ENCODE measurements at regions not wholly inside any gene's neighbourhood (a gene's known extent, or its start where the extent isn't known, plus 50 kb on each side); places are given as distances from the start of the nearest gene placed in this dataset.

DNA sequence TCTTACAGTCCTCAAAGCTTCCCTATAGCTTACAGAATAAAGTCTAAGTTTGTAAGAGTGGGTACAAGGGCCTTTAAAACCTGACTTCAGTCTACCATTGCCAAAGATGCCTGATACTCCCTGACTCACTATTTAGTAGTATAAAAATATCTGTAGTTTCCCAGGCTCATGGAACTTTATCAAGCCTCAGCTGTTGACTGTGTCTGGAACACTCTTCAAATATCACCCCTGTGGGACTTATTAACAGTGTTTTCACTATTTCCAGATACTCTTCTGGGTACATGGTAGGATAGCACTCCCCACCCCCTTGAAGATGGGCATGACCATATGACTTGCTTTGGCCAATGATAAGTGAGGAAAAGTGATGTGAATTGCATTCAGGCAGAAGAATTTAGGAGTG lies 105.3 kb upstream of the TENT5A start:
- no peak for ATAC-seq
- no peak overlapping the region for H3K4me3 Mint-ChIP-seq
- no peaks in the 10 kb centered on the region for H3K27me3 Mint-ChIP-seq (ENCODE audit: low read depth)
- DNase-seq = no peak
- H3K4me1 Mint-ChIP-seq (ENCODE audit: low read depth) = no peaks in the 10 kb centered on the region
- CTCF ChIA-PET = no interaction called here
- POLR2A ChIA-PET = no interaction called here
- H3K27ac Mint-ChIP-seq = no peak overlapping the region
- H3K36me3 Mint-ChIP-seq (ENCODE audit: low read depth) = no peaks in the 10 kb centered on the region
- no peaks in the 10 kb centered on the region for H3K9me3 Mint-ChIP-seq (ENCODE audit: insufficient read depth)

DNA sequence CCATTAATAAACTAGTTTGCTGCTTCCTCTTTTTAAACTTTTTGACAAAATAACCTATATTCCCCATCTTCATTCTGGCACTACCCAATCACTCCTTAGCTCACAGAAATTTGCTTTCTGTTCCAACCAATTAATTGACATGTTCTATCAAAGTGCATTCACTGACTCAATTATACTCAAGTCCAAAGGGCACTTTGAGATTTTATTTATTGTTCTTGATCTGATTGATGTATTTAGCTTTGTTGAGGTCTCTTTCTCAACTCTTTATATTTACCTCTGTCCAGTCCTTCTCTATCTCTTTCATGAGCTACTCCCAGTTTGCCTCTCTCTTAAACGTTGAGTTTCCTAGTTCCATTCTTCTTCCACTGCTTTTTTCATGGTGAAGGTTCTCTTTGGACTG lies 104.4 kb upstream of the TENT5A start:
- H3K27me3 Mint-ChIP-seq (ENCODE audit: low read depth) = no peaks in the 10 kb centered on the region
- H3K4me1 Mint-ChIP-seq (ENCODE audit: low read depth) = no peaks in the 10 kb centered on the region
- CTCF ChIA-PET = no interaction called here
- no peaks in the 10 kb centered on the region for H3K9me3 Mint-ChIP-seq (ENCODE audit: insufficient read depth)
- DNase-seq (no peak), ATAC-seq (no peak)
- H3K27ac Mint-ChIP-seq = no peak overlapping the region
- H3K36me3 Mint-ChIP-seq (ENCODE audit: low read depth) = no peaks in the 10 kb centered on the region
- POLR2A ChIA-PET = no interaction called here
- H3K4me3 Mint-ChIP-seq = no peak overlapping the region

DNA sequence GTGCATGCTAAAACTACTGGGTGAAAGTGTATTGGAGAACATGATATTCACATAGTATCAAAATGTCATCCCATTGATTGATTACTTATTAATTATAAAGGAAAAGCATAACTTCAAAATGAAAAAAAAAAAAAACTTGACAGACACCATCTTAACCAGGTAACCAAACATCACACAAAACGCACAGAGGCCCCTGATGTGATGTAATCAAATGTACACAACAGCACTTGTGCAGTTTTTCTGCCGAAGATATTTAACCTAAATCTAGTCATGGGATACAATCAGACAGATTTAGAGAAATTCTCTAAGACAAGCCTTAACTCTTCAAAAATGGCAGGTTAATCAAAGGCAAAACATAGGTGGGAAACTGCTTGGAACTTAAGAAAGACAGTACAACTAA lies 102.0 kb upstream of the TENT5A start:
- no peaks in the 10 kb centered on the region for H3K9me3 Mint-ChIP-seq (ENCODE audit: insufficient read depth)
- no peak for DNase-seq

DNA sequence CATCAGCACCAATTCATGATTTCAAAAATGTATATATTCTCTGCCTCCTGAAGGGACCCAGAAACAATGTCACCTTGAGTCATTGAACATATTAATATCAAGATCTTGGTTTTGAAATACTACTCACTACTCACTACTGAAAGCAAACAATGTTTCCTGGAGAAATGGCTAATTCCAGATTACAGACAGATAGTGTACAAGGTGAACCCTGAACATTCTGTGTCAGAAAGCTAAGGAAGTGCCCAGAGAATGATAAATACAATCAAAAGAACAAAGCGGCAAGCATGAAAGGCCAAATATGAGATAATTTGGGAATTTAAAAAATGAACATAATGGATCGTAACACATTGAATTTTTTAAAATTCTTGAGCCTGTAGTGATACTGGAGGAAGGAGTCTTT lies 101.5 kb upstream of the TENT5A start:
- Mint-ChIP-seq H3K36me3 (ENCODE audit: low read depth) (no peaks in the 10 kb centered on the region), H3K9me3 (ENCODE audit: insufficient read depth) (no peaks in the 10 kb centered on the region), H3K4me1 (ENCODE audit: low read depth) (no peaks in the 10 kb centered on the region), H3K27ac (no peak overlapping the region), H3K4me3 (no peak overlapping the region), H3K27me3 (ENCODE audit: low read depth) (no peaks in the 10 kb centered on the region)
- DNase-seq (no peak), ATAC-seq (no peak)
- POLR2A ChIA-PET = no interaction called here
- CTCF ChIA-PET = no interaction called here

More for the DNA sequence above, 102.0 kb upstream of the TENT5A start:
- POLR2A ChIA-PET = no interaction called here
- Mint-ChIP-seq H3K4me1 (ENCODE audit: low read depth) (no peaks in the 10 kb centered on the region), H3K36me3 (ENCODE audit: low read depth) (no peaks in the 10 kb centered on the region), H3K4me3 (no peak overlapping the region), H3K27me3 (ENCODE audit: low read depth) (no peaks in the 10 kb centered on the region), H3K27ac (no peak overlapping the region)
- ATAC-seq = no peak
- CTCF ChIA-PET = no interaction called here

DNA sequence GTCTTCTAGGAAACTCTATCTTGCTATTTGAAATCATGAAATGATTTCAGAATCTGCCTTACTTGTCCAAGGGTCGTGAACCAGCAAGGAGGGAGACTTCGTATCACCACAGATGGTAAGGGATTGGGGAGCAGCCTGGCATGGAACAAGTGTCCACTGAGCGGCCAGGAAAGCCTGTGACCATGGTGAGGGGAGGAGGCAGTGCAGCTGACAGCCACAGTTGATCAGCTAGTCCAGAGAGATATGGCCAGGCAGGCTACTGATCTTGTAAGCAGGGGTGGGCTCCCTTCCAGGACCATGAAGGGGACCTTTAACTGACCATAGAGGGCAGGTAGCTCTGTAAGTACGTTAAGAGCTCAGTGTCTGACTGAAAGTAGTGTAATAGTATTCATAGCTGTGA lies 96.8 kb upstream of the TENT5A start:
- Mint-ChIP-seq H3K27ac (no peak overlapping the region), H3K4me1 (ENCODE audit: low read depth) (no peaks in the 10 kb centered on the region), H3K4me3 (no peak overlapping the region), H3K27me3 (ENCODE audit: low read depth) (no peaks in the 10 kb centered on the region), H3K9me3 (ENCODE audit: insufficient read depth) (no peaks in the 10 kb centered on the region), H3K36me3 (ENCODE audit: low read depth) (no peaks in the 10 kb centered on the region)
- no peak for DNase-seq
- no peak for ATAC-seq
- CTCF ChIA-PET = no interaction called here
- POLR2A ChIA-PET = no interaction called here

DNA sequence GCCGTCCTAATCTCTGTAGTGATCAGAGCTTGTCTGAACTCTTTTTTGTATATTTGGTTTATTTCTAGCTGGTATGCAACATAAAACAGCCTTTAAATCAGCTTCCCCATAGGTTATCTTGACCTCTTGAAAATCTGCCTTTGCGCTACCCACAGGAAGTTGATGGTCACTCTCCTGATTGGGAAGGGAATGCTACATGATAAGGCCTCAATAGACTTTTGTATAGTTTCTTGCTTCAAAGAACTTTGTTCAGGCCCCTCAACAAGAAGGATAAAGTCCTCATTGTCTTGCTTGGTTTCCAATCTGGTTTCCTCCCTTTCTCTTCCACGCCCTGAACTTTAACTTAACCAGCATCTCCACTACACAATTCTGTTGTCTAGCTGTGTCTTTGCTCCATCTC lies 95.4 kb upstream of the TENT5A start:
- CTCF ChIA-PET = no interaction called here
- Mint-ChIP-seq H3K36me3 (ENCODE audit: low read depth) (no peaks in the 10 kb centered on the region), H3K27me3 (ENCODE audit: low read depth) (no peaks in the 10 kb centered on the region), H3K4me3 (no peak overlapping the region), H3K27ac (no peak overlapping the region), H3K9me3 (ENCODE audit: insufficient read depth) (no peaks in the 10 kb centered on the region), H3K4me1 (ENCODE audit: low read depth) (no peaks in the 10 kb centered on the region)
- DNase-seq = no peak
- no peak for ATAC-seq
- POLR2A ChIA-PET = no interaction called here

DNA sequence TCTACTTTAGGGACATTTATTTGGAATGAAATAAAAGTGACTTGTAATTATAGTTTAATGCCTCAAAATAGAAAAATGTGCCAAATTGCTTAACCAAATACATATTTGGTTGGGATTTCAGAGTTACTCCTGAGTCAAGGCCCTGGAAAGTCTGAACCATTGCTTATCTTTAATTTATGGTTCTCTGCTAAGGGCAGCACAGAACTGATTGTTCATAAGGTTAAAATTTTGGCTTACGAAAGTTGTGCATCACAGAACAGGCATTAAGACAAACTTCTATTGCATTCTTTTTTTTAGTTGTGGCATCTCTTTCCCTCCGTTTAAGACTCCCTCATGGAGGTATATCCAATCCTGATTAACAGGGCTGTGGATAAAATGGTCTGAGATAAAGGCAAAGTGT lies 92.2 kb upstream of the TENT5A start:
- ChIA-PET CTCF (no interaction called here), POLR2A (no interaction called here)
- ATAC-seq = no peak
- DNase-seq = no peak
- Mint-ChIP-seq H3K36me3 (ENCODE audit: low read depth) (no peaks in the 10 kb centered on the region), H3K27ac (no peak overlapping the region), H3K4me3 (no peak overlapping the region), H3K4me1 (ENCODE audit: low read depth) (no peaks in the 10 kb centered on the region), H3K9me3 (ENCODE audit: insufficient read depth) (no peaks in the 10 kb centered on the region), H3K27me3 (ENCODE audit: low read depth) (no peaks in the 10 kb centered on the region)

DNA sequence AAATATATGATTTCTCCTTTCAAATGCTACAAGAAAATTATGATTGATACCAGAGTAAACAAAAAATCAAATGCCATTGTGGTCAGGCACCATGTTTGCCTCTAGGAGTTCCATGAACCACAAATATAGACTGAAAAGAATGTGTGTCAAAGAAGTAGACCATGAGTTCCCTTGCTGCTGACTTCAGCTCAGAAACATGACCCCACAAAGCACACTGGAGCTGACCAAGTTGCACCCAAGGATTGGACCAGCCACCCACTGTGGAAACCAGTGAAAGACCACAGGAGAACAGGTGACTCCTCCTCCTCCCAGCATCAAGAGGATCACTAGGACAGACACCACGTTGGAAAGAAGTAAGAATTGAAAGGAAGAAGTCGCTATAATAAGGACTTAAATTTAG lies 90.8 kb upstream of the TENT5A start:
- Mint-ChIP-seq H3K27ac (no peak overlapping the region), H3K4me3 (no peak overlapping the region), H3K9me3 (ENCODE audit: insufficient read depth) (no peaks in the 10 kb centered on the region), H3K36me3 (ENCODE audit: low read depth) (no peaks in the 10 kb centered on the region), H3K4me1 (ENCODE audit: low read depth) (no peaks in the 10 kb centered on the region), H3K27me3 (ENCODE audit: low read depth) (no peaks in the 10 kb centered on the region)
- ATAC-seq (no peak), DNase-seq (no peak)
- POLR2A ChIA-PET = no interaction called here
- CTCF ChIA-PET = no interaction called here

DNA sequence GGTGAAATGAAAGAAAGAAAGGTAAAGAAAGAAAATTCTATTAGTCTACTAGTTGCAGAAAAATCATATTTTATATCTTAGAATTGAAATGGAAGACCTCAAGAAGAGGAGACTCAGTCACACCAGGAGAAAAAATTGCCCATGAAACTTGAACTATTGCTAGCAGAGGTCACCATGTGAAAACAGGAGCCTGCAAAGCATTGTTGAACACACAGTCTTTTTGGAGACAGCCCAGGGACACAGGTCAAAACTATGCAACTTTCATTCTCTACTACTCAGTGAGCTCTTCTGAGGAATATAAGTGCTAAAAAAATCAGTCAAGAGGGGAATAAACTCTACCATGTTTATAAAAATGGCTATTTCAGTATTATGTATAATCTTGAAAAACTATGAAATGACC lies 89.8 kb upstream of the TENT5A start:
- DNase-seq = no peak
- ChIA-PET CTCF (no interaction called here), POLR2A (no interaction called here)
- Mint-ChIP-seq H3K27ac (no peak overlapping the region), H3K9me3 (ENCODE audit: insufficient read depth) (no peaks in the 10 kb centered on the region), H3K36me3 (ENCODE audit: low read depth) (no peaks in the 10 kb centered on the region), H3K27me3 (ENCODE audit: low read depth) (no peaks in the 10 kb centered on the region), H3K4me1 (ENCODE audit: low read depth) (no peaks in the 10 kb centered on the region), H3K4me3 (no peak overlapping the region)
- ATAC-seq = no peak

DNA sequence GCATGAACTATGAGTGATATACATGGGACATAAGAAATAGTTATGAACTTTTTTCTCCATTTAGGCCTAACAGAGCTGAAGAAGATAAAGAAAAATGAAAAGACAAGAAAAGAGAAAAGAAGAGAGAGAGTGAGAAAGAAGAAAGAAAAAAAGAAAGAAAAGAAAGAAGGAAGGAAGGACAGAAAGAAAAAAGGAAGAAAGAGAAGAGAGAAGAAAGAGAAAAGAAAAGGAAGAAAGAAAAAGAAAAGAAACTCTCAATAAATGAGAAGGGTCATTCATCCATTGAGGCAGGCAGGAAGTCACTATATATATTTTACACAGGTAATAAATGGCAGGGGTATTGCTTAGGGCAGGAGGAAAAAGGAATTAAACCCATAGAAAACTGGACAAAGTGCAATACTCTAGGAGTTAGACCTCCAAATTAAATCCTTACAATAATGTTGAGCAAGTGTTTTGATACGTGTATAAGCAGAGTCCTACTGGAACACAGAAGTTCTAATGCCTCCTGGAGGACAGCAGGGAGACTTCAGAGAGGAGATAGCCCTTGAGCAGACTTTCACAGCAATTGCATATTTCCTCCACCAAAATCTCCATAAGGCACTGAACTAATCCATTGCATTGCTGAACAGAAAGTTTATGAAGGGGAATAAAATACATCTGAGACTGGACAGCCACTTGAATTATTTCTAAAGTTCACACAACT lies 86.4 kb upstream of the TENT5A start:
- H3K4me3 Mint-ChIP-seq = no peak overlapping the region
- no peaks in the 10 kb centered on the region for H3K4me1 Mint-ChIP-seq (ENCODE audit: low read depth)
- no peaks in the 10 kb centered on the region for H3K27me3 Mint-ChIP-seq (ENCODE audit: low read depth)
- ATAC-seq (no peak), DNase-seq (no peak)
- POLR2A ChIA-PET = no interaction called here
- no peaks in the 10 kb centered on the region for H3K9me3 Mint-ChIP-seq (ENCODE audit: insufficient read depth)
- no peaks in the 10 kb centered on the region for H3K36me3 Mint-ChIP-seq (ENCODE audit: low read depth)
- no peak overlapping the region for H3K27ac Mint-ChIP-seq
- CTCF ChIA-PET = no interaction called here

DNA sequence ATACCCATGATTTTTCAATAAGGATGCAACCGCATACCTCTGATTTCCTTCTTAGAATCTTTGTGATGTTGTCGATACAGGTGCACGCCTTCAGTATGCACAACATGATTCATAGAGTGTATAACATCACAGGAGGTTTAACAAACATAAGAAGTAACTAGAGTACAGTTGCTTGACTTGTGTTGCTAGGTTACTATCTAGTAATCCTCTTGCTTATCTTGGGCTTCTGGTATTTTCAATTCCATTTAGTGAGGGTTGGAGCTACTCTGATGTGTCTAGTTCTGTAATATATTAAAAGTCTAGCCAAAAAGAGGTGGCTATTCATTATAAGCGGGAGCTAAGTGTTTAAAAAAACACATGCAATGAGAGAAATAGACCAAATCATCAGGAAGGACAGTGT lies 85.5 kb upstream of the TENT5A start:
- Mint-ChIP-seq H3K4me3 (no peak overlapping the region), H3K4me1 (ENCODE audit: low read depth) (no peaks in the 10 kb centered on the region), H3K9me3 (ENCODE audit: insufficient read depth) (no peaks in the 10 kb centered on the region), H3K36me3 (ENCODE audit: low read depth) (no peaks in the 10 kb centered on the region), H3K27ac (no peak overlapping the region), H3K27me3 (ENCODE audit: low read depth) (no peaks in the 10 kb centered on the region)
- POLR2A ChIA-PET = no interaction called here
- ATAC-seq (no peak), DNase-seq (no peak)
- CTCF ChIA-PET = no interaction called here

DNA sequence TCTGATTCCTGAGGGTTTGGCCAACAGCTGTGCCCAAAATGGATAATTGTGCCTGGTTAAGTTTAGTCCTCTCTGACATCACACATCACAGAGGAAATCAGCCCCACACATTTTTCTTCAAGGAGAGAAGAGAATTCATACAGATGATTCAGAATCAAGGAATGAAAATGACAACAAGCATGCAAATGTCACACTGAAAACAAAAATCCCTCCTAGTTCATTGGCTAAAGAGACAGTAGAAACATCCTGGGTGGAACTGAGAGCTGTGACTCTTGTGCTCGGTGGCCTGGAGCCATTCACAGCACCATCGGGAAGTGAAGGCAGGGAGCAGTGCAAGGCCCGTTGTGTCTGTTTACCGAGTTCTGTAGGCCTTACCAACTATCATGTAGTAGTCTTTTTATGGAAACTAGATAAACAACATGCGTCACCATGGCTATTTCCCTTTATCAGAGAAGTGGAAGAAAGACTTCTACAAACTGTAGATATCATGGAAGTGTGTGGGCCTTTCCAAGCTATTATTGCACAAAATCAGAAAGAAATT lies 81.7 kb upstream of the TENT5A start:
- ChIA-PET POLR2A (no interaction called here), CTCF (no interaction called here)
- Mint-ChIP-seq H3K9me3 (ENCODE audit: insufficient read depth) (no peaks in the 10 kb centered on the region), H3K36me3 (ENCODE audit: low read depth) (no peaks in the 10 kb centered on the region), H3K4me1 (ENCODE audit: low read depth) (no peaks in the 10 kb centered on the region), H3K27me3 (ENCODE audit: low read depth) (no peaks in the 10 kb centered on the region), H3K27ac (no peak overlapping the region), H3K4me3 (no peak overlapping the region)
- DNase-seq = no peak
- no peak for ATAC-seq

DNA sequence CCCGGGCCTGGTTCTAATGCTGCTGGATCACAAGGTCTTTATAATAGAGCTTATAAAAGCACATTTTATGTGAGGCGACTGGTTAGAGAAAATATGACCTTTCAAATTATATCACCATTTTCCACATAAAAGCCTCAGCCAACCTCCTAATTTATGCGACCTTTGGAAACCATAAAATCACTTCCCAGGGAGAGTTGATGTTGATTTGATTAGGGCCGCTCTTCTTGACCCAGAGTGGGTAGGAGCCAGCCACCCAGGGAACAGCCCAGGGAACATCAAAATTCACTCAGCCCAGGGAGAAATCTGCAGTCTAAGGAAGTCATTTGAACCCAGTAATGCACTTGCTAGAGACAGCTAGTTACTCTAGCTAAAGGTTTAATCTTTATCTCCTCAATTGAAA lies 79.8 kb upstream of the TENT5A start:
- Mint-ChIP-seq H3K9me3 (ENCODE audit: insufficient read depth) (no peaks in the 10 kb centered on the region), H3K27ac (no peak overlapping the region), H3K27me3 (ENCODE audit: low read depth) (no peaks in the 10 kb centered on the region), H3K4me1 (ENCODE audit: low read depth) (no peaks in the 10 kb centered on the region), H3K4me3 (no peak overlapping the region), H3K36me3 (ENCODE audit: low read depth) (no peaks in the 10 kb centered on the region)
- ChIA-PET CTCF (no interaction called here), POLR2A (no interaction called here)
- no peak for ATAC-seq
- DNase-seq = no peak
